GM18868 (cell line): ENCODE measurements at regions not wholly inside any gene's neighbourhood (a gene's known extent, or its start where the extent isn't known, plus 50 kb on each side); places are given as distances from the start of the nearest gene placed in this dataset.

Source experiments
- ATAC-seq: cut with Tn5 transposase; IDR thresholded peaks from one replicate; pipeline ENCODE4 v1.9.1; 2021; ENCODE audit warnings: mild to moderate bottlenecking, moderate library complexity; ENCODE audit not compliant: unreplicated experiment

GRCh38 chr10:104574838-104575237, 66.3 kb upstream of the SORCS3 start:
- no peak for ATAC-seq

GRCh38 chr10:104576611-104577010, 64.5 kb upstream of the SORCS3 start:
- no peak for ATAC-seq

DNA sequence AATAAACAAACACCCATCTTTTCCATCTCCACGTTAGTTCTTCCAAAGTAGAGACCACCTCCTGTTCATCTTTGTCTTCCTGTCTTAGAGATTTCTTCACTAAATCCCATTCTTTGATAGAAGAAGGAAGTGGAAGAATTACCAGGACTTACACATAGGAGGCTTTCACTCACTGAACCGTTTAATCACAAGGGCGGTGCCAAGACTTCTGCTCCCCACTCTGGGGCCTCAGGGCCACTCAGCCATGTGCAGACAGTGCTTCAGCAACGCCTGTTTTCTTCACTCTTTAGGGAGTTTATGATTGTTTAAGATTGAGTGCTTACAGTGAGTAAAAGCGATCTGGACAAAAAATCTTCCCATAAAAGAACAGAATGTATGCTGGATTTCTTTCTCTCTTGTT, 63.9 kb upstream of the SORCS3 start:
- no peak for ATAC-seq

DNA sequence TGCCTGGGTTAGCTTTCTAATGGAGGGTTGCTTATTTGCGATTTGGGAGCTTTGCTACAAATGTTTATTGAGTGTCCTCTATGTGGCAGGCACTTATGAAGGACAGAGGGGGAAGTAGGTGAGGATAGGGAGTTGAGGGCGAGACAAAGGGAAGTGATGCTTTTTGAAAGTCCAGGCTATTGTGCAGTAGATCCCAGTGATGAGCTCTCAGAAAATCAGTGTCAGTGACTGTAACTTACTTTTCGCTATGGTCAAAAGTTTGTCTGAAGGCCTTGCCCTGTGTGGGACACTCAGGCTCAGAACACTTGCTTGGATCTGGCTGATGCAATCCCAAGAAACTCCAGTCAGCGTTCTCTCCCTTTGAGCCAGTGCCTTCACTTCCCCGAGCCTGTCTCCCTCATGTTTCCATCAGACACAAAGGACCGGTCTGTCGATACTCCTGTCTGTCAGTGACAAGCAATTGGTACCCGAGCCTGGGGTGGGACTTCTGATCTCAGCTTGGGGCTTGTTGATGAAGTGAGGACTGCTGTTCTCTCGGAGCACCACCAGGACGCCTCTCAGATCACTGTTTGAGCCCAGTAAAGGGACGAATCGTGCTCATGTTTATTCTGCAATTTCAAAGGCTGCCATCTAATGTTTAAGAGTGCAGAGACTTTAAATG, 63.1 kb upstream of the SORCS3 start:
- no peak for ATAC-seq

- ATAC-seq: no peak
Observed at GRCh38 chr10:104578671-104579070, 62.4 kb upstream of the SORCS3 start.

DNA sequence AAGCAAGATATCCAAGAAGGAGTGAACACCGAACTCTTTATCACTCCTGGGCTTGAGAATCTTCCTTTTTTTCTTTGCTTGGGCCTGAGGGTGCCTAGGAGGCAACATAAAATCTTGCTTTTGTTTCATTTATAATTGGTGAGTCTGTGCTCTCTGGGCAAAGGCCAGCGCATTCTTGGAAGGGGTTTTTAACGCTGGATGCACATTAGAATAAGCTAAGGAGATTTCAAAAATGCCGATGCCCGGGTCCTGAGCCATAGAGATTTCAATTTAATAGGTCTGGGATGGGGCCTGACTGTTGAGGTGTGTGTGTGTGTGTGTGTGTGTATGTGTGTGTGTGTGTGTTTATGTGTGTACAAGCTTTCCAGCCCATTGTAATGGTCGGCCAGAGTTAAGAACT, 62.0 kb upstream of the SORCS3 start:
- no peak for ATAC-seq

DNA sequence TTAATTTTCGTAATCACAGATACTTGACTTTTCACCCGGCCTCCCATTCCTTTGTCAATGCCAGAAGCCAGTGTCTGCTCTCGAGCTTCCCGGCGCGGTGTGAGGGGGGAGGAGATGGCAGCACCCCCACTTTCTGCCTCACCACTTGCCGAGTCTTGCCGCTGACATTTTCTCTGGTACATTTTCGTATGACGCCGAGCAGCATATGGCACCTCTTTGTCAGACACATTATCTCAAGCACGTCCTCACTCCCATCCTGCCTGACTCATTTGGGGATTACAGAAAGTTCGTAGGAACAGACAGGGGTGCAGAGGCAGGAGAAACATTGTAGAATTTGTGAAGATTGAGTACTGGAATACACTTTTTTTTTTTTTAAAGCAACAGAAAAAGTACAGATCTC, 60.8 kb upstream of the SORCS3 start:
- ATAC-seq: no peak

DNA sequence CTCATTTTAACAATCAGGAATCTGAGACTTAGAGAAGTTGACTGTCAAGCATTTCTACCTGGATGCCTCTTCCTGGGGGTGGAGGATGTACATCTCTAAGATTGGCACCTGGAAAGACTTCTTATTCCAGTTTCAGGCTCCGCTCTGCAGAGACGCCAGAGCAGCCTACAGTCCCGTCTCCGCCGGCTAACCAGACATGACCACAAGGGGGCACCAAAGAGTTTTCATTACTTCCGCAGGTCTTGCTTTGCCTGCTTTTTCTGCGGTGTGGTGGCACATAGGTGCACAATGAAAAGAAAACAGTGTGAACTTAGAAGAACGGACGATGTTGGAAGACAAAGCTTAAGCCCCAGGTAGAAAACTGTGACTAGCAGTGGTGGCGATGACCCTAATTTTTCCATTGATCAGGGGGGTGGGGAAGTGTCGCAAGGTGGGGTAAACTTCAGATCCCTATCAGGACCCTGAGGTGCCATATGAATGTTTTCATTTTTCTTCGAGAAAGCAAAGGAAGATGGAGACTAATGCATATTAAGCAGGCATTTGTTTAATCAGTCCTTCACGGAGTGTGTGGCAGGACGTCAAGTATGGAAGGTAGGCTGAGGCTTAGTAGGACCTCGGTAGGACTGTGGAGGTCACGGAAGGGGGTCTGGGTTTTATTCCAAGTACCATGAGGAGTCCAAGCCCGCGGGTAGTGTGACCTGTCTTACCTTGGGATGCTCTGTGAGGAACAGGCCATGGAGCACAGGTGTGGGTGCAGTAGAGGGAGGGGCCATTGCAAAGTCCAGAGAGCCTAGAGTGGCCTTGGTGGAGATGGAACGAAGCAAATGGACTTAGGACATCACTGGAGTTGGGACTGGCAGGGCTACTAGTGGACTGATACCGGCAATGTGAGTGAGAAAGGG, 60.1 kb upstream of the SORCS3 start:
- peak; percentile 84 for ATAC-seq

DNA sequence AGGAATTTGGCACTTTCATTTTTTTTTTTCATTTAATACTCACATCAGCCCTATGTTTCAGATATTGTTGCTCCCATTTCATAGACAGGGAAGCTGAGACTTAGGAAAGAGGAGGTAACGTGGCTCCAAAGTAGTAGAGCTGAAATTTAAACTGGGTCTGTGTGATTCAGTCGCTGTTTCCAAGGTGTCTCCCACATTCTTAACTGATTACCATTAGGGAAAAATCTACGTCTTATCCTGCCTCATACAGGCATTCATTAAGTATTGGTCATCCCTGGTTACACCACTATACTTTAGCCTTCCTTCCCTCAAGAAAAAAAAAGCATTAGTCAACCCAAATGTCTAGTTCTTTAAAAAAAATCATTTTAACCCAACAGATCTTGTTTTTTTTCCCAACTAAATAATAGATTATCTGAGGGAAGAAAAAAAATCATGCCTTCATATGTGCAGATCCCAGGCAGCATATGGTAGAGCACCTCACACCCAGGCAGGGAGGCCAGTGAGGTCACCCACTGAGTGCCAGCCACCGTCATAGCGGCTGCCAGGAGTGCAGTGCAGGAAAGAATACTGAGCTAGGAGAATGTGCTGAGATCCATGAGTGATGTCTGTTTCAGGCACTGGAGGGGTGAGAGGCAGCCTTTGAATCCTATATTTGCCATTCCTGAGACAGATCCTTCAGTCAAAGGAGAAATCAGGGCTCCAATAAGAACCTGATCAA, 59.0 kb upstream of the SORCS3 start:
- no peak for ATAC-seq

- peak; percentile 62 for ATAC-seq
Observed at GRCh38 chr10:104582602-104582951, 58.5 kb upstream of the SORCS3 start.

GRCh38 chr10:104582966-104583365, 58.1 kb upstream of the SORCS3 start:
- ATAC-seq: no peak

DNA sequence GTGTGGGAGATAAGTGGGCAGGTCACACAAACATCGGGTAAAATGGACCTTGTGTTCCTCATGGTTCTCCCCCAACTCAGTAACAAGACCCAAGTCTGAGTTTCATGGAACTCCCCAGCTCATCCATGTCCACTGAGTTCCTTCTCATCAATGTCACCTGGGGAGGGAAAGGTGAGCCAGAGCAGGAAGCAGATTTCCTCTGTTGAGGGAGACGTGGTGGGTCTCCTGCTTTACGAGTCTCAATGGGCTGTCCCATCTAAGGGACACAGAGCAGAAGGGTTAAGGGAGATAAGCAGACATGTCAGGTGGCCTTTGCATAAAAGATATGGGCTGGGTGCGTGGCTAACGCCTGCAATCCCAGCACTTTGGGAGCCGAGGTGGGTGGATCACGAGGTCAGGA, 56.5 kb upstream of the SORCS3 start:
- no peak for ATAC-seq

DNA sequence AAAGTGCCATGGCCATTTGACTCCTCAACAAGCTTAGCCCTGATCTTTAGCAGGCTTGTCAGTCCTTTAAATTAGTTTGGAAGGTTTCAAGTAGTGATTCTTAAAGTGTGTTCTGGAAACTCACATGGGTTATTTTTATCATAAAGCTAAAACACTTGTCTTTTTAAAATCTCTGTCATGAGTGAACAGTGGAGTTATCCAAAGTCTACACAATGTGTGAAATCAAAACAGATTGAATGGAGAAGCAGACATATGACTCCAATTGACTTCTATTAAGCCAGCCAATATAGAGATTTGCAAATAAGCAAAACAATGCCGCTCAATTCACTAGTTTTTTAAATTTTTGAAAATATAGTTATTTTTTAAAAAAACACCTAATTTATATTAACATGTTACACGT, 53.3 kb upstream of the SORCS3 start:
- ATAC-seq: no peak

DNA sequence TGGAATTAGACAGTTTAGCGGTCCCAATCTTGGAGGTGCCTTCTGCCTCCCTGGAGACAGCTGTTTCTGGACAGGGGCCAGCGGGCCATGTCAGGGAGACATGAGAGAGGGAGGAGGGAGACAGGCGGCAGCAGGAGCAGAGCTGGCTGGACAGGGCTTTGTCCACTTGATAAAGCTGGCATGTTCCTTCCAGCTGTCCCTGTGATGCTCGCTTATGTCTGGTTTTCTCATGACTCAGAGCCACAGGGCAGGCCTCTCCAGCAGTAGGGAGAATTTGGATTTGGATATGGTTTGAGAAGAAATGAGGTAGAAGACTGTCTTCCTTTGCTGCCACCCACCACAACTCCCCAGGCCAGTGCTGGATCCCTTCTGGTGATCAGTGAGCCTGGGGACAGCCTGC, 51.7 kb upstream of the SORCS3 start:
- ATAC-seq: no peak

GRCh38 chr10:104589871-104590270, 51.2 kb upstream of the SORCS3 start:
- ATAC-seq: no peak
